Brain microvascular endothelial cell (primary cell): ENCODE measurements at regions not wholly inside any gene's neighbourhood (a gene's known extent, or its start where the extent isn't known, plus 50 kb on each side); places are given as distances from the start of the nearest gene placed in this dataset.

Experiments used
- DNase-seq: peaks from one replicate; pipeline ENCODE4 v3.0.0-alpha.2; 2020
- H3K27ac ChIP-seq: fragments of 250-450 bp; sonication (Bioruptor Pico); 2 replicates; pipeline ENCODE4 v1.5.1; 2020; ENCODE audit warnings: mild to moderate bottlenecking, moderate library complexity
- H3K27me3 ChIP-seq: fragments of 250-450 bp; sonication (Bioruptor Pico); replicated peaks from 2 replicates; pipeline ENCODE4 v1.5.1; 2020; ENCODE audit warnings: mild to moderate bottlenecking
- H3K36me3 ChIP-seq: fragments of 250-450 bp; sonication (Bioruptor Pico); replicated peaks from 2 replicates; pipeline ENCODE4 v1.5.1; 2020; ENCODE audit warnings: mild to moderate bottlenecking
- H3K4me3 ChIP-seq: 2 replicates; pipeline ENCODE4 v1.5.1; 2011; ENCODE audit warnings: low read depth, mild to moderate bottlenecking, control low read depth, low read length, moderate library complexity
- CTCF ChIP-seq: IDR thresholded peaks from 2 replicates; pipeline ENCODE4 v1.5.1; 2011; ENCODE audit warnings: low read depth, mild to moderate bottlenecking, moderate library complexity, low read length, control low read depth, inconsistent platforms; ENCODE audit errors: missing control alignments
- in situ Hi-C: cut with HindIII; loops from 2 replicates; pipeline ENCODE4 v1.10.0; 2017; ENCODE audit warnings: low sequenced_read_pairs, low pct_ligation_motif_present

GRCh38 chr10:131749767-131750142, 151.1 kb upstream of the PPP2R2D start:
- H3K27ac ChIP-seq, result no peak overlapping the region
- TF ChIP-seq CTCF, result no peak
- no peak for DNase-seq

DNA sequence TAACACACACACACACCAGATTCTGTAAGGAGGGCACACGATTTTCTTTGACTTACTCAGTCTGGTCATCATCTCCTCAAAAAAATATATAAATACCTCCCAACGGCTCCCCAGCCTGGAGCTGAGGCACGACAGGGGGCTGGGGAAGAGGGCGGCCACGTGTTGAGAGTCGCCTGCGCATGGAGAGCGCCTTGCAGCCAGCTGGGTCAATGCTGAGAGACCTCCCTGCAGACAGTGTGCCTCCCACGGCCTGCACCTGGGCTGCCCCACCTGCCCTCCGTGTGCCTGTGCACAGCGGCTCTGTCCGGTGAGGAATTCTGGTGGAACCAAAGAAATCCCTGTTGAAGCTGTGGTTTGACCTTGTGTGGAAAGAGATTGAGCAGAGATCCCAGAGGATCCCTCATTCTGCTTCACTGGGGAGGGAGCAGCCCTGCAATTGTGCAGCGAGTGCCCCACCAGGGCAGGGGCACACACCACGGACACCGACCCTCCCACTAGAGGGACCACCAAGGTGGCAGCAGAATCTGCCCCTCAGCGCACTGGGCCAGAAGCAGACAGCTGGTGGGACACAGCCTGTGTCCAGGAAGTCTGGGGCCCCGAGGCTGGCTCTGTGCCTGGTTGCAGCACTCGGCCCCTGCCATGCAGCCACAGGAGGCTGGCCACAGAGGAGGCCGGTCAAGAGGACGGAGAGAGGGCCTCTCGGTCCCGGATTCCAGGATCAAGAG, 150.5 kb upstream of the PPP2R2D start:
- no peak overlapping the region for H3K4me3 ChIP-seq
- no peak for DNase-seq
- no peak for TF ChIP-seq CTCF
- H3K27me3 ChIP-seq, result no peaks in the 10 kb centered on the region
- in situ Hi-C loops, result no loop called here
- H3K27ac ChIP-seq, result no peak overlapping the region
- no peaks in the 10 kb centered on the region for H3K36me3 ChIP-seq

More at GRCh38 chr10:131749767-131750142, 151.1 kb upstream of the PPP2R2D start:
- Histone ChIP-seq H3K36me3 (no peaks in the 10 kb centered on the region), H3K4me3 (no peak overlapping the region), H3K27me3 (no peaks in the 10 kb centered on the region)
- in situ Hi-C loops, result no loop called here

DNA sequence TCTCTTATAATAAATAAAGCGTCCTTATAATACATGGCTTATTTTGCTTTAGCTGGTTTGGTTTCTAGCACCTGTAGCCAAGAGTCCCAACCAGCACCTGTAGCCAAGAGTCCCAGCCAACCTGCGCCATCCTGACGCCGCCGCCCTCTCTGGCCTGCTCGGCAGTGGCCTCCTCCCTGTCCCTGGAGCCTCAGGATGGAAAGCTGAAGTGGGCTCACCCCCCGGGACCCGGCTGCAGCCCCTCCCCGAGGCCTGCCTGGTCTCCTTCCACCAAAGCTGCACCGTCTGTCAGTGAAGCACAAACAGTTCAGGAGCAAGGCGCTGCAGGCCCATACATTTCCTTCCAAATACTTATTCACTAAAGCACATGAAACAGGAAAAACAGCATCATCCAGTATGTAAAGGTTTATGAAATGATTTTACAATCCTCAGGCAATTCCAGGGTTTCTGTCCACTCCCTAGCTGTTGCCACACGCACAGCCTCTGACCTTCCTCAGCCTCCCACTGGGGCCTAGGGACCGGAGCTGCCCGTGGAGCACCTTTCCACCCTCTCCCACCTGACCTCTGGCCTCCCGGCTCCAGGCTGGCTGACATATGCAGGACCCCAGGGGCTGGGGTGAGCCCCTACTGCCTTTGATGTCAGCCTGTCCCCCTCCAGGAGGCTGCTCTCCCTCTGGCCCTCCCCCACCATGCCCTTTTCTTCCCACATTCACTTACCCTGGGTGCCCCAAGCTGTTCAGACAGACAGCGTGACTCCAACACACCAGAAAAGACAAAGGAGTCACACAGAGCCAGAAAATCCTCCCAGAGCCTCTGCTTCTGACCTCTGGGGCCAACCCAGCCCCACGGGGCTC, 149.6 kb upstream of the PPP2R2D start:
- no peaks in the 10 kb centered on the region for H3K36me3 ChIP-seq
- in situ Hi-C loops, result no loop called here
- H3K27me3 ChIP-seq, result no peaks in the 10 kb centered on the region
- no peak for TF ChIP-seq CTCF
- no peak overlapping the region for H3K27ac ChIP-seq
- no peak overlapping the region for H3K4me3 ChIP-seq
- no peak for DNase-seq

DNA sequence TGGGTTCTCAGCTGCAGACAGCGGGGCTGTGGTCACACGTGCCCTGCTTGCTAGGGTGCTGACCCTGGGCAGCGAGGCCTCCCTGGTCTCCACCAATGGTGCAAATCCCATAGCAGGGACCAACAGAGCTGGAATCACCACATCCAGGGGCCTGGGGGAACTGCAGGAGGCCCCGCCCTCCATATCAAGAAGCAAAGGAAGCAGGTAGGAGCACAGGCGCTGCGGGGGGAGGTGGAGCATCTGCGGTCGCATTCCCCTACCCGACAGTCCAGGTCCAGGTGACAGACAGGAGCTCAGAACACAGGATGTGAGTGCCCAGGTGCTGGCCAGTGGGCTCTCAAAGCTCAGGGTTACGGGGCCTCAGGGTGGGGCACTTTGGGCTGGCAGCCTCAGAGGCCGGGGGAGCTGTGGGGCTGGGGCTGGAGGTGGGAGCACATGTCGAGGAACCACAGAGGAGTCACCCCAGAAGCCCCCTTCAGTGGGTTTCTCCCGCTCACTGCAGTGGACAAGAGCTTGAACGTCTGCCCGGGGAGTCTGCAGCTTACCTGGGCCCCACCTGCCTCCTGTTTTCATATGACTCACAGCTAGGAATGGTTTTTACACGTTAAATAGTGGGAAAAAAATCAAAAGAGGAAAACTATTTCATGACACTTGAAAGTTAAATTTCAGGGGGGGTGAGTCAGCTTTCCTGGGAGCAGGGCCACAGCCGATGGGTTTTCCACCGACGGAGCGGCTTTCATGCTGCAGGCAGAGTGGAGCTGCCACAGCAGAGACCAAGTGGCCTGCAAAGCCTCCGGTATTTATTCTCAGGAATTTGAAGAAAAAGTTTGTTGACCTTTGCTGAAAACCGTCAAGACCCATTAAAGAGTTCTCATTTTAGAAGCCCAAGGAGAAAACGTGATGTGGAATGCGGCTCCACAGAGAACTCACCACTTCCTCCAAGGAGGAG, 148.7 kb upstream of the PPP2R2D start:
- H3K27ac ChIP-seq, result no peak overlapping the region

DNA sequence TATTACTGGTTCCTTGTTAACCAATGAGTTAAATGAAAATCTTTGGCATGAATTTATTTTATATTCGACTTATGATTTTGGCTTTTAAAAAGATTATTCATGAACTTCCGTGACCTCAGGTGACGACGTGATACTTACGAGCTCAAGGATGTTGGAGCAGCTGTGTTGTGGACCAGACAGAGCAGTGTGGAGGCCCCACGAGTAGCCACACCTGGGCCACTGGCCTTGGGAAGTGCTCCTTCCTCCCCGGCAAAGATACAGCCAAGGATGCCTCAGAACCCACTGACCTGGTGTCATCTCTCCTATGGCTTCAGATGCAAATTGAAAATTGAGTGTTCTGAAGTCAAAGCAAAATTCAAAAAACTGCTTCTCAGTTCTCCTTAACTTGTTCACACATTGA, 147.5 kb upstream of the PPP2R2D start:
- Histone ChIP-seq H3K36me3 (no peaks in the 10 kb centered on the region), H3K4me3 (no peak overlapping the region), H3K27me3 (no peaks in the 10 kb centered on the region), H3K27ac (no peak overlapping the region)
- in situ Hi-C loops, result no loop called here
- no peak for DNase-seq
- TF ChIP-seq CTCF, result no peak

More for the DNA sequence above, 148.7 kb upstream of the PPP2R2D start:
- TF ChIP-seq CTCF, result no peak
- Histone ChIP-seq H3K4me3 (no peak overlapping the region), H3K36me3 (no peaks in the 10 kb centered on the region), H3K27me3 (no peaks in the 10 kb centered on the region)
- DNase-seq, result no peak
- in situ Hi-C loops, result no loop called here
